HEK293T (cell line): ENCODE measurements at regions not wholly inside any gene's neighbourhood (a gene's known extent, or its start where the extent isn't known, plus 50 kb on each side); places are given as distances from the start of the nearest gene placed in this dataset.

Experiments used
- ARNT ChIP-seq: fragments of 450-650 bp; IDR thresholded peaks from 2 replicates; pipeline ENCODE4 v1.6.1; 2017; ENCODE audit warnings: mild to moderate bottlenecking
- BHLHE40 ChIP-seq: fragments of 450-650 bp; IDR thresholded peaks from 2 replicates; pipeline ENCODE4 v1.6.1; 2016; ENCODE audit warnings: mild to moderate bottlenecking, moderate library complexity, borderline replicate concordance
- CTBP1 ChIP-seq: fragments of 450-650 bp; IDR thresholded peaks from 2 replicates; pipeline ENCODE4 v1.6.1; 2016; ENCODE audit warnings: borderline replicate concordance
- ELF4 ChIP-seq: fragments of 450-650 bp; IDR thresholded peaks from 2 replicates; pipeline ENCODE4 v1.6.1; 2017; ENCODE audit warnings: antibody characterized with exemption
- FOXA1 ChIP-seq: fragments of 450-650 bp; IDR thresholded peaks from 2 replicates; pipeline ENCODE4 v1.6.1; 2016; ENCODE audit warnings: mild to moderate bottlenecking
- FOXK2 ChIP-seq: fragments of 450-650 bp; IDR thresholded peaks from 2 replicates; pipeline ENCODE4 v1.6.1; 2016; ENCODE audit warnings: mild to moderate bottlenecking
- FOXM1 ChIP-seq: fragments of 450-650 bp; IDR thresholded peaks from 2 replicates; pipeline ENCODE4 v1.6.1; 2017; ENCODE audit warnings: mild to moderate bottlenecking, borderline replicate concordance
- LEF1 ChIP-seq: fragments of 450-650 bp; IDR thresholded peaks from 2 replicates; pipeline ENCODE4 v1.6.1; 2017; ENCODE audit warnings: mild to moderate bottlenecking, borderline replicate concordance
- NFRKB ChIP-seq: fragments of 450-650 bp; IDR thresholded peaks from 2 replicates; pipeline ENCODE4 v1.6.1; 2016; ENCODE audit warnings: mild to moderate bottlenecking, moderate library complexity
- SP1 ChIP-seq: fragments of 450-650 bp; IDR thresholded peaks from 2 replicates; pipeline ENCODE4 v1.6.1; 2017
- TARDBP ChIP-seq: fragments of 450-650 bp; IDR thresholded peaks from 2 replicates; pipeline ENCODE4 v1.6.1; 2016
- ZNF384 ChIP-seq: fragments of 450-650 bp; IDR thresholded peaks from 2 replicates; pipeline ENCODE4 v1.6.1; 2016

- no peak for TF ChIP-seq FOXM1
- no peak for TF ChIP-seq ELF4
- TF ChIP-seq BHLHE40 = no peak
- TF ChIP-seq ARNT = no peak
- no peak for TF ChIP-seq TARDBP
- TF ChIP-seq FOXA1 = no peak
- TF ChIP-seq ZNF384 = no peak
- TF ChIP-seq NFRKB = no peak
- TF ChIP-seq SP1 = no peak
- TF ChIP-seq FOXK2 = no peak
- no peak for TF ChIP-seq CTBP1
- no peak for TF ChIP-seq LEF1
Observed at GRCh38 chr3:124635169-124635539, 95.1 kb upstream of the UMPS start.
